ENCODE measurements at regions not wholly inside any gene's neighbourhood (a gene's known extent, or its start where the extent isn't known, plus 50 kb on each side); places are given as distances from the start of the nearest gene placed in this dataset.

GRCh38 chr6:98548301-98548700 is 286.1 kb upstream of the POU3F2 start (continued):
- TF ChIP-seq, protein P1, sequence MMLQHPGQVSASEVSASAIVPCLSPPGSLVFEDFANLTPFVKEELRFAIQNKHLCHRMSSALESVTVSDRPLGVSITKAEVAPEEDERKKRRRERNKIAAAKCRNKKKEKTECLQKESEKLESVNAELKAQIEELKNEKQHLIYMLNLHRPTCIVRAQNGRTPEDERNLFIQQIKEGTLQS (IDR thresholded peaks at IDR 0.05; ENCODE audit: insufficient read depth, low read depth, low read length), result no peak
- no peak for TF ChIP-seq MAX (IDR thresholded peaks at IDR 0.05)
- TF ChIP-seq GABPA (IDR thresholded peaks at IDR 0.05; ENCODE audit: borderline replicate concordance, insufficient read depth, low read length), result no peak
- no peak for TF ChIP-seq EGR1 (IDR thresholded peaks at IDR 0.05; ENCODE audit: borderline replicate concordance, low read depth, low read length)
- TF ChIP-seq RAD21 (IDR thresholded peaks at IDR 0.05 in 1 of 2, conservative IDR thresholded peaks at IDR 0.05 in 1 of 2; ENCODE audit: low read depth in 2 of 2, low read length in 2 of 2), result no peak
- no peak for TF ChIP-seq SIN3A (conservative IDR thresholded peaks at IDR 0.05 in 1 of 2, IDR thresholded peaks at IDR 0.05 in 1 of 2; ENCODE audit: low read depth in 1 of 2, low read length in 2 of 2)
- TF ChIP-seq JUN (IDR thresholded peaks at IDR 0.05; ENCODE audit: low read depth, low read length), result no peak
